M059J (cell line): ENCODE measurements at regions not wholly inside any gene's neighbourhood (a gene's known extent, or its start where the extent isn't known, plus 50 kb on each side); places are given as distances from the start of the nearest gene placed in this dataset.
A peak's percentile ranks its signal among the peaks of the same experiment; 100 is the strongest.

ENCODE experiments used
- DNase-seq: peaks from one replicate; pipeline ENCODE4 v3.0.0-alpha.2; 2012; ENCODE audit warnings: low read depth

- no peak for DNase-seq
Measured at GRCh38 chr2:240226672-240227537, 86.4 kb upstream of the OTOS start.

DNA sequence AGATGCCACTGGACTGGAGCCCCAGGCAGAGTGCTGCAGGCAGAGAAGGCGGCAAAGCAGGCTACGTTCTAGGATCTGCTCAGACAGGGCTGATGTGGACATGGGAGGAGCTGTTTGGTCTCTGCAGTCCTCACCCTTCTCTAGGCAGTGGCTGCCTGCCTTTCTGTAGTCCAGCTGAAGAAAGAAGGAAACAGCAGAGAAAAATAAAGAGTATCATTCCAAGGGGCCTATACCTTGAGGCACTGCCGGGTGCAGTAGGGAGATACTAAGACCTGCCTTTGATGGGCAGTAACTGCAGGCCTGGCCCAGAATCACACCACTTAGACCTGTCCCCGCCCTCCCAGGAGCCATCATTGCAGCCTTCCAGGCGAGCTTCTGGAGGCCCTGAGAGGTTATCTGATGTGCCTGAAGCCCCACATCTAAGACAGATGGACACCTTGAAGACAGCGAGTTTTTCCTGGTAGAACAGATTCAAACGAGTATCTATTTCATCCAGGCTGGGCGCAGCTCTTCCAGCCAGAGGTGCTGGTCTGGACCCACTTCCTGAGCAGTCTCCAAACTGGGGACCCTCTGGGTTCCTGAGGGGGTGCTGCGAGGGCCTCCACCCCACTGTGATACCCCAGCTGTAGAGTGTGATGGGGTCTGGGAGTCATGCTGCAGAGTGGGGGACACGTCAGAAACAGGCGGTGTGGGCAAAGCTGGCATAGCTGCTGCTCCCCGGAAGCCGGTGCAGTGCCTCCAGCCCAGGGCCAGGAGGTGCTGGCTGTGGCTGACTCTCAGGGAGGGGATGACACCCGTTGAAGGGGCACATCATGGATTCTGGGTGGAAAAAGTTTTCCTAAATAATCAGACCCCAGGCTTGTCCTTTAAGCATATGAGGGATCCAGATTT, 87.3 kb upstream of the OTOS start:
- no peak for DNase-seq

GRCh38 chr2:240229005-240229404, 88.5 kb upstream of the OTOS start:
- no peak for DNase-seq

GRCh38 chr2:240229603-240230235, 89.3 kb upstream of the OTOS start:
- no peak for DNase-seq

DNA sequence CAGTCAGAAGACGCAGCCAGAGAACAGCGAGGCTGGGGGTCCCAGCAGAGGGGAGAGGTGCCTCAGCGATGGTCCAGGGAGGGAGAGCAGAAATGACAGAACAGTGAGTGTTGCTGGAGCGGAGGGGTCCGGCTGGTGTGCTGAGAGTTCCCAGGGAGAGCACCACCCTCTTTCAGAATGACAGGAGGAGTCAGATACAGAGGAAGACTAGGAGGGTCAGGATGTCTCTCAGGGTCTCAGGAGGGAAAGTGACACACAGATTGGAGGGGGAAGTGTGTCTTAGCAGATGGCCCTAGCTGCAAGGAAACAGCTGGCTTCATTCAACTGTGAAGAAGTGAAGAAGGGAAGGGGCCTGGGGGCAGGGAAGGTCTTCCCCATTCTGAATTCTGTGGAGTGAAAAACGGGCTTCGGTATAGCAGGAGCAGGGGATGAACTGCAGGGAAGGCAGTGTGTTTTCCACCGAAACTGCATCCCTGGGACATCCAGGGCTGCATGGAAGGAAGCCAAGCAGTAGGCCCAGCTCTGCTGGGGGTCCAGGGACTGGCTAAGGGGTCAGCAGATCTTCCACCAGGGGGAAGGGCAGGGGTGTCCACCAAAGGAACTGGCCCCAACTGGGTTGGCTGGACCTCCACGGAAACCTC, 90.0 kb upstream of the OTOS start:
- DNase-seq, result no peak

DNA sequence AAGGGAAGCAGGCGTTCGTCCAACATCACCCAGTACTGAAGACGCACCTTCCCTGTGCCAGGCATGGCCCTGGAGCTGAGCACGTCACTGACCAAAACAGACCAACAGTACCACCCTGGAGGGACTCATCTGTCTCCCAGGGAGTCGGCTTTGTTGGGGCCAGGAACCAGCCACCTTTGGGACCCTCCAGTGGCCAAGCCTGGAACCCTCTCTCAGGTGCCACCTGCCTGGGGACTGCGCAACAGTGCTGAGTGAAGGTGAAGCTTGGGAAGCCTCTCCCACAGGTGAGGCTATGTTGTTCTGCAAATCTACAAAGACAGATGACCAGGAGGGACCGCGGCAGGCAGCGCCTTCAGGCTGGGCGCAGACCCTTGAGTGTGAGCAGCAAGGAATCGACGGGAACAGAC, 91.4 kb upstream of the OTOS start:
- DNase-seq, result no peak

- DNase-seq, result no peak
Measured at GRCh38 chr2:240232264-240232915, 91.9 kb upstream of the OTOS start.

DNA sequence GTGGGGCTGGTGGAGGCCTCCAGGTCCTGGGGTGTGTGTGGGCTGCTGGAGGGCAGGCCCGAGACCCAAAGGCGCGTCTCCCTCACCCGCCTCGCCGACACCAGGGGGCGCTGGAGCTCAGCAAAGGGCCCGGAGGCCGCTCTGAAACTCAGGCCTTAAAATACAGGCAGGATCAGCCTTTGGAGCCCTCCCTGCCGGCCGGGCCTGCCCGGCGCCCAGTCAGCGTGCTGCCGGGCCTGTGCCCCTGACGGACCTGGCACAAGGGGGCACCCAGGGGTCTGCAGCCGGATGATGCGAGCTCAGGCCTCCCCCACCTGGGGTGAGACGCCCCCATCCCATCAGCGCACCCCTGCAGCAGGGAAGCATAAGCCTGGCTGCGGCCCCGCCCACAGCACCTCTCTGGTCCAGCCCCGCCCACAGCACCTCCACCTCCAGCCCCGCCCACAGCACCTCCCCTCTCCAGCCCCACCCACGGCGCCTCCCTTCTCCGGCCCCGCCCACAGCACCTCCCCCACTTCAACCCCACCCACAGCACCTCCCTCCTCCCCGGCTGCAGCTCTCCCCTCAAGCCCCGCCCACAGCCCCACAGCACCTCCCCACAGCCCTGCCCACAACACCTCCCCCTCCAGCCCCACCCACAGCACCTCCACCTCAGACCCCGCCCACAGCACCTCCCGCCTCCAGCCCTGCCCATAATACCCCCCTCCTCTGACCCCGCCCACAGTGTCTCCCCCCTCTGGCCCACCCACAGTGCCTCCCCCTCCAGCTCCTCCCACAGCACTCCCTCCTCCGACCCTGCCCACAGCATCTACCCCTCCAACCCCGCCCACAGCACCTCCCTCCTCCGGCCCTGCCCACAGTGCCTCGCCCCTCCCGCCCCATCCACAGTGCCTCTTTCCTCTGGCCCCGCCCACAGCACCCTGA, 92.8 kb upstream of the OTOS start:
- peak; percentile 62 for DNase-seq

DNA sequence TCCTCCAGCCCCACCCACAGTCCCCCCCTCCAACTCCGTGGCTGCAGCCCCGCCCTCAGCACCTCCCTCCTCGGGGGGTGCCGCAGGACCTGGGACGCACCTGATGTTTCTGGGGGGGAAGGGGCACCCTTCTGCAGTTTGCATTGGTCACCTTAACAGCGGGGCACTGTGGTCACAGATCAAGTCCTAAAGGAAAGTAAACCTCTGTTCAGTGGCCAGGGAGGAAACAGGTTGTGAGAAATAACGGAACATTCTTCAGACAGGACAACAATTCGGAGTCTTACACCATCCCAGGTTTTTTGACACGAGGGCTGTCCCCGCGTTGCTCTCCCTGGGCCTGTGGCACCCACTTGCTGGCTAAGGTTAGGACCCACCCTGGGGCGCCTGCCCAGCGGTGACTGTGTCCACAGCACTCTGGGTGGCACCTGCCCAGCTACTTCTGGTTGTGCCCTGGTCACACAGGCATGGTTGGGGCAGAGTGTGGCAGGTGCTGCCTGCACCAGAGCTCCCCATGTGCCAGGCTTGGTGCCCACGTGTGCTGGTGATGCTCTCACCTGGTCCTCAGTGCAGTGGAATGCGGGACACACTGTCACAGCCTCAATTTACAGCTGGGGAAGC, 93.5 kb upstream of the OTOS start:
- DNase-seq, result no peak

DNA sequence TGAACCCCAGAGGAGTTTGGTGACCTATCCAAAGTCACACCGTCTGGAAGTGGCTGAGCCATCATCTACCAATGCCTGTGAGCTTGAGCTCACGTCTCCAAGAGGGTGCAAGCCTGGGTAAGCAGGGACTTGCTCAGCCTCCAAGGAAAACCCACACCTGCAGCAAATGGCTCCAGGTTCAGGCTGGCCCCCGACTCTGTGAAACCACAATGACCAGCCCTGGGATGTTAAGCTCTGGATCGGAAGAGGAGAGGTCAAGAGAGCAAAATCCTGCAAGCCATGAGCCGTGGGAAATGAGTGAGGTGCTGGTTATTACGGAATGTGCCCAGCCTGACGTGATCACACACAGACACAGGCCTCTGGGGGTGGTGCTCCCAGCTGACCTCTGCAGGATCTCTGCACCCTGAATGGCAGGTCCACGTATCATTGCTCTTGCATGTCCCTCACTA, 94.1 kb upstream of the OTOS start:
- peak; percentile 43 for DNase-seq

DNA sequence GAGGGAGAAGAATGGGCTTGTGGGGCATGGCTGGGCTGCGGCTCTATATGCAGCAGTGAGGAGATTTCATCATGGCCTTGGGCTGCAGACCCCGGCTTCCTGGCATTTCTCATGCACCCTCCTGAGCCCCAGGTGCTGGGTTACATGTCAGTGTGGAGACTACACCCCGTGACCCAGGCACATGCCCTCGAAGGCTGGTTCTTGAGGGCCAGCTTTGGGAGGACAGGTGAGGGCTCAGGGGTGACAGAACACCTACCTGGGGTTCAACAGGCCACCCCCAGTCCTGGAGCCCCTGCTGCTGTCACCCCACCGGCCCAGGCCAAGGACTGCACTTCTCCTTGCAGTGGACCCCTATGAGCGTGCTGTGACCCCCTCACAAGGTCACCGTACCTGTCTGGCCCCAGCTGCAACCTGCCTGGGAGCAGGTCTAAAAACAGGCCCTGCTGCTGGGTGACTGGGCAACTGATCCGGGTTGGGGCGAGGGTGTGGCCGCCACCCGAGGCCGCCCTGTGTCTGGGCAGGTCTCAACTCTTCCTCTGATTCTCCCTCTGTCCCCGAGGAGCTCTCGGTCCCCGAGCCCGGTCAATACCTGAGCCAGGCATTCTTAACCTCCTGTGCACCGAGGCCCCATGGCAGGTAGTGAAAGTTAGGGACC, 94.8 kb upstream of the OTOS start:
- no peak for DNase-seq

GRCh38 chr2:240235811-240236210, 95.4 kb upstream of the OTOS start:
- DNase-seq, result no peak

DNA sequence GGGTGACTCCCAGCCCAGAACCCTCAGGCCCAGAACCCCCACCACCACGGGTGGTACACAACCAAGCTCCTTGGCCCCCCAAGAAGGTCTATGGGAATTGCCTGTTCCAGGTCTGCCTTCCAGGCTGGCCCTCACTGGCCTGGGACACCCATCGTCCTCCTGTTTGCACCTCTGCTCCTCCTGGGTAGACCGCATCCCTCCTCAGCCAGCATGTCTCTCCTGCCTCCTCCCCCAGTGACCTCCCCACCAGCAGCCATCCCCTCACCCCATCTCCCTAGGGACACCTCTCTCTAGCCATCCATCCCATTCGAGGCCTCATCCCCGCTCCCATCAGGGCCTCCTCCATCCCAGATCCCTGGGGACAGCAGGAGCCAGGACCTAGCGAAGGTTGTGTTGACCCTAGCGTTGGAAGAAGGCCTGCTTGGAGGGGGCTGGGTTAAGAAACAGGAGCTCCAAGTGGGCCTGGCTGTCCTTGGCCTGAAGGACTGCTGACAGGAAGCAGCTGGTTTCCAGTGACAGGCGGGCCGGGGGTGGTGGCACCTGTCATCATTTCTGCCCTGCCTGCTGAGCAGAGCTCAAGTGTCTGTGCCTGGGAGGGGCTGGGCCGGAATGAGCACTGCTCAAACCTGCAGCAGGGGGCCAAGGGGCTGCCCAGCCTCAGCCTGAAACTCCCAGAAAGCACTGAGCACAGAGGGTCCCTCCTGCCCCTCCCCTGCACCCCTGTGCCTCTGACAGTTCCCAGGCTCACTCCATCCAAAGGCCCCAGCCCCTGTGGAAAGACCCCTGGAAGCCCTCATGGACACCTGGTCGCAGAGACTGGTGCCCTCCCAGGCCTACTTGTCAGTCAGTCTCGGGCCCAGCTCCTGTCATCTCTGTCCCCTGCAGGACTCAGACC, 96.0 kb upstream of the OTOS start:
- DNase-seq, result no peak

GRCh38 chr2:240237609-240238174, 97.2 kb upstream of the OTOS start:
- peak; percentile 65 for DNase-seq

GRCh38 chr2:240238201-240238600, 97.7 kb upstream of the OTOS start:
- peak; percentile 15 for DNase-seq

GRCh38 chr2:240238786-240239185, 98.3 kb upstream of the OTOS start:
- DNase-seq, result no peak

DNA sequence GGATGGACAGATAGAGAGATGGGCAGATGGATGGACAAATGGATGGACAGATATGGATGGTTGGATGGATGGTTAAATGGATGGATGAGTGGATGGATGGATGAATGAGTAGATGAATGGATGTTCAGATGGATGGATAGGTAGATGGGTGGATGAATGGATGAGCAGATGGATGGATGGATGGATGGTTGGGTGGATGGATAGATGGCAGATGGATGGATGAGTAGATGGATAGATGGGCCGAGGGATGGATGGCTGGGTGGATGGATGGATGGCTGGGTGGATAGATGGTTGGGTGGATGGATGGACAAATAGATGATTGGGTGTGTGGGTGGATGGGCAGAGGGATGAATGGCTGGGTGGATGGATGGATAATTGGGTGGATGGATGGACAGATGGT, 98.9 kb upstream of the OTOS start:
- DNase-seq, result no peak
